Frontal cortex (tissue), 3 donors: ENCODE measurements at regions not wholly inside any gene's neighbourhood (a gene's known extent, or its start where the extent isn't known, plus 50 kb on each side); places are given as distances from the start of the nearest gene placed in this dataset.
A peak's percentile ranks its signal among the peaks of the same experiment; 100 is the strongest.

Experiments used
- DNase-seq, 2 donors: peaks; one replicate each; pipeline ENCODE4 v3.0.0; 2012; ENCODE audit warnings: low spot score in 2 of 2
- FAIRE-seq: peaks from 2 replicates; lab custom pipeline; 2012; peaks lifted over from hg19 to GRCh38; lab: Jason Lieb, UNC
- donor health status: control.
- donor health status: control.
- donor health status: control.

DNA sequence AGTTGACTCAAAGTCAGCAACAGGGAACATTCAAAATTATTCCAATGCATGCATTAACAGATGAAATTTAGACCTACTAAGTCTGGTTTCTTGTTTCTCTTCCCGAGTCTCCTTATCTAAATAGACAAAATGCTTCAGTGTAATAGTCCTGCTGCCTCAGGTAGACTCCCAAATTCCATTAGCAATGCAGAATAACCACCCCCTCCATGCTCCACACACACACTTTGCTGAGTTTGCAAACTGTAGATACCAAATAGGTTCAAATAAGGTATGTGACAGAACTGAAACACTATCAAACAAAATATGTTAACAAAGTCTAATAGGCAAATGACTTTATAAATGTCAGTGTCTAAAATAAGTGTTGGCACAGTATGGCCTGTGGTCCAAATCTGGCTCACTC, 451.1 kb upstream of the SOX5 start:
- DNase-seq (no peak), FAIRE-seq (no peak)

DNA sequence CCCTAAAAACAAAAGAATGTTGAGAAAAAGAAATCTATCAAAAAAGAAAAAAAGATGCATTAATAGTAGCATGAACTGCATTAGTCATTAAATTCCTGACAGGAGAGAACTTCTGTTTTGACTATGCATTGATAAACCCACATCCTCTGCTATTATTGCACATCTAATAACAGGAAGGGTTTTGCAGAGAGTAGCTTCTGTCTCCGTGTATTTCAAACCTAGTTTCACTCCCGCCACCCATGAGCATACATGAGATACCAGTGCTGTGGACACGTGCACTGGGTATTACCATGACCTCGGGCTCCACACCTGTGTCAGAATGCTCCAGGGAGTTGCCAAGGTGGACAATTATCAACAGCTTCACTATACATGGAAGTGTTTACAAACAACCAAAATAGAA, 449.1 kb upstream of the SOX5 start:
- FAIRE-seq: no peak
- DNase-seq: no peak

DNA sequence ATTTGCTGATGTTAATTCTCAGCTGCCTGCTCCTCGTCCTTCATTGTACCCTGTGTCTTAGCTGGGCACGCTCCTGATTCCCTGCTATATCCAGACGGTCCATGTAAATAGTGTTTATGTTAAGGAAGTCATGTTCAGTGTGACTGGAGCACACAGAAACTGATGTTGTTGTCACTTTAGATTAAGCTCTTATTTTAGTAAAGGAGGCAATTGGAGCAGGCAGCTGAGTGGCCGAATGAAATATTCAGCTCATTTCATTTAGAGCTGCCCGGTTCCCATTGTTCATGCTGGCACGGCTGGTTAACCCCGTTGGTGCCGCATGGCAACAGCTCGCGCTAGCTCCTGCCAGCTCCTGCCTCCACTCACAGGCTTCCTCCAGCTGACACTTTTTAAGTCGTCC, 446.8 kb upstream of the SOX5 start:
- DNase-seq (no peak), FAIRE-seq (no peak)

DNA sequence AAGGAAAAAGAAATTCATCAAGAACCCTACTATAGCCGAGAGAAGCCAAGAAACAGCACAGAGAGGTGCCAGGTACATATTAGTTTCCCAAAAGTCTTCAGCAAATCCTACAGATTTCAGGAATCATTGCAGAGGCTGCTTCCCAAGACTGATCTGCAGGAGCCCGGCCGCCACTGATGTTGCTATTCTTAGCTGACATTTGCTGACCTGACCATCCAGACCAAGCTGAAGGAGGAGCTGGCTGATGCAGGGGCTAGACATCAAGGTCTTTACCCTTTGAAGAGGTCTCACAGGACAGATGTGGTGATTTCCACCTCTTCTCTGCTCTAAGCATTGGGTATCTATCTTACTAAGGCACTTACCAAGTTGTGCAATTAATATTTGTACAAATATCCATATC, 444.8 kb upstream of the SOX5 start:
- FAIRE-seq (no peak), DNase-seq (no peak)

DNA sequence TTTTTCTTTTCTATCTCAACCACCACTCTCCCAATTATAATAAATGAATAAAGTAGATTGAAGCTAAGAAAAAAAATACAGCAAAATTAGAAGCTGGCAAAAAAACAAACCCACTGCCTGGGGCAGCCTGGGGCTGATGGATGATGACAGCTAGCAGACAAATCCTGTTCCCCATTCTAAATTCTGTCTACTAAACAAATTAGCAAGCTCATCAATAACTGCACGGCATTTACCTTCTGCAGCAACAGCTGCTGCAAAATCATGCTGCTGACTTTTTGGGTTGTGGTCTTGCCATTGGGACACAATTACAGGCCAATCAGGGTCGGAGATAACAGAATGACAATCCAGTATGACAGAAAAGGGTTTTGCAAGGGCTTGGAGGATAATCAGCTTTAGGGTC, 443.6 kb upstream of the SOX5 start:
- FAIRE-seq (no peak), DNase-seq (no peak)

DNA sequence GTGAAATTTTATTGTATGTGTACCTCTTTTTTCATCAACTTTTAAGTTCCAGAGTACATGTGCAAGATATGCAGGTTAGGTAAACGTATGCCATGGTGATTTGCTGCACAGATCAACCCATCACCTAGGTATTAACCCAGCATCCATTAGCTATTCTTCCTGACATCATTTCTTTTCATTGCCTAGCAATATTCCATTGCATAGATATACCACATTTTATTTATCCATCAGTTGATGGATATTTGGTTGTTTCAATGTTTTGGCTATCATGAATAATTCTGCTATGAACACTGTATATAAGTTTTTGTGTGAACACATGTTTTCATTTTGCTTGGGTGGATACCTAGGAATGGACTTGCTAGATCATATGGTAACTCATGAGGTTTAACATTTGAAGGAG, 439.9 kb upstream of the SOX5 start:
- DNase-seq (no peak), FAIRE-seq (no peak)

DNA sequence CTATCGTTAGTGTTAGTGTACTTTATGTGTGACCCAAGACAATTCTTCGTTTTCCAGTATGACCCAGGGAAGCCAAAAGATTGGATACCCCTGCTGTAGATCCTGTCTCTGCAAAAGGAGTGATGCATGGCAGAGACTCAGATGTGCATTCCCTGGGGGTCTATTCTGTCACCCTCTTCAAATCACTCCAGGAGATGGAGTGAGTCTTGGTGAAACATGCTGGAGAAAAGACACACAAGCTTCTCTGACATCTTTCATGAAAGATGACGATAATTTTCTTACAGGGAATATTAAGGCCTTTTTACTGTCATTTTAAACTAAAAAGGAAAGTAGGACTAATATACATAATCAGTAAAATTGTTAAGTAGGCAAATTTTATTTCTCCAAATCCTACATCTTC, 437.9 kb upstream of the SOX5 start:
- FAIRE-seq (no peak), DNase-seq (no peak)

DNA sequence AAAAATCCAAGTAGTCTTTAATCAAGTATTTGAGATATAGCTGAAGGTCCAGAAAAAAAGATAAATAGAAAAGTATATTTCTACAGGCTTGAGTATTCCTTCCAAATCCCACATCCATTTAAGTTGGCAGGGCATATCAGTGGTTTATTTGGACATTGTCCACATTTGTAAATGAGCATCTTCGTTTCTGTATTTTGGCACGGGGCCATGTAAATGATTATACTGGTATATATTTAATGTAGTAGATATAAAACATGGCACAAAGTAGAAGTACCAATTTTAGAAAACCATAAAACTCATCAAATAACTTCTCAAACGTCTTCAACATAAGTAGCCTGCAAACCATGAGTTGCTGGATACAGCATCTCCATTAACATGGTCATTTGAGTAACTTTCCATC, 437.4 kb upstream of the SOX5 start:
- FAIRE-seq (no peak), DNase-seq (no peak)

DNA sequence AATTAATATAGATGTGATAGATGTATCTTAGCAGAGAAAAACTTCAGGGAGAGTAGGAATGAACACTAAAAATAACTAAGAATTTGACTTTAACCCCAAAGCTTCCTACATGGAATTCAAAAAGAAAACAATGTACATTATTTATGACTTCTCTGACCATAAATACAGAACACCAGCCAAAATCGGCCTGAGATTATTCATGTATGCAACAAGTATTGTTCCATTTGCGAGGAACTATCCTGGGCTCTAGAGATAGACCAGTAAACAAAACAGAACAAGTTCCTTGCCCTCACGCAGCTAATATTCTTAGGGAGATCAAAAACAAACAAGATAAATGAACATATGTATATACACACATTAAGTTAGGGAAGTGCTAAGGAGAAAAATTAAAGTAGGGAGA, 432.3 kb upstream of the SOX5 start:
- FAIRE-seq: no peak
- no peak for DNase-seq

DNA sequence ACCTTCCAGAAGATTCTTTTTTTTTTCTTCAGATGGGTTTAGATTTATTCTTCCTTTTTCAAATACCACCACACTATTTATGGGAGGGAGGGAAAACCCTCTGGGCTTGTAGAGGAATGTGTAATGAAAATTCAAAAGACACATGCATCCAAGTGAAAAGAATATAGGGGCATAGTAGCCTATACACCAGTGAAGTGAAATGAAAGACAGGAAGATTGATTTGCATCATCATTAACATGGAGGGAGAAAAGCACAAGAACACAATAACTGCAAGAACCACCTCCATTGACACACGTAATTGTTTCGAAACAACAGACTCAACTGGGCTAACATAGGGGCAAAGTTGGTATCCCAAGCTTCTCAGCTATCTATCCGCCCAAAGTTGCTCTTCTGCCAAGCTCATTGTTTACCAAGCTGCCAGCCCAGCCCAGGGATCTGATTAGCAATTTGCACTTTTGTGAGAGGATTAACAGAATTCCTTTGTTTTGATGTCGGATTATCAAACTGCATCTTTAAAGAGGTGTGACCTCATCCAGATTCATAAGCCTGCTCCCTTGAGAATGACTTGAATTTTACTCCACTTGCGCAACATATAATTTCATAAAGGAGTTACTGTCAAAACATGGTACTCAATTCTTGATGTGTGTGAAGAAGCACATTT, 430.5 kb upstream of the SOX5 start:
- FAIRE-seq (no peak), DNase-seq (no peak)

DNA sequence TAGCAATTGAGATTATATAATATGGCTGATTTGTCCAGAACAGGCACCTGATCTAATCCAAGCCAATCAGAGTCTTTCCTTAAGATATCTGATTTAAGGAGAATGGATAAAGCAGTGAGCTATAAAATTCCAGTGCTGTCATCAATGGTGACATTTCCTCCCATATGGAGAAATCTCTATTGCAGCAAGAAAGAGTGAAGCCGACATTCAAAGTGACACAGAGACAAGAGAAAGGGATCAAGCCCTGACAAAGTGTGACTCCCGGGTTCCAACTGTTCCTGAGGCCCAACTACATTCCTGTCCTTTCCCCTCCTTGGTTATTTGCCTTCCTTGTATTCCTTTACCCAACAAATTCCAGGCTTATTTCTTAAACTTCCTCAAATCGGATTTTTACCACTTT, 430.0 kb upstream of the SOX5 start:
- FAIRE-seq (no peak), DNase-seq (no peak)

DNA sequence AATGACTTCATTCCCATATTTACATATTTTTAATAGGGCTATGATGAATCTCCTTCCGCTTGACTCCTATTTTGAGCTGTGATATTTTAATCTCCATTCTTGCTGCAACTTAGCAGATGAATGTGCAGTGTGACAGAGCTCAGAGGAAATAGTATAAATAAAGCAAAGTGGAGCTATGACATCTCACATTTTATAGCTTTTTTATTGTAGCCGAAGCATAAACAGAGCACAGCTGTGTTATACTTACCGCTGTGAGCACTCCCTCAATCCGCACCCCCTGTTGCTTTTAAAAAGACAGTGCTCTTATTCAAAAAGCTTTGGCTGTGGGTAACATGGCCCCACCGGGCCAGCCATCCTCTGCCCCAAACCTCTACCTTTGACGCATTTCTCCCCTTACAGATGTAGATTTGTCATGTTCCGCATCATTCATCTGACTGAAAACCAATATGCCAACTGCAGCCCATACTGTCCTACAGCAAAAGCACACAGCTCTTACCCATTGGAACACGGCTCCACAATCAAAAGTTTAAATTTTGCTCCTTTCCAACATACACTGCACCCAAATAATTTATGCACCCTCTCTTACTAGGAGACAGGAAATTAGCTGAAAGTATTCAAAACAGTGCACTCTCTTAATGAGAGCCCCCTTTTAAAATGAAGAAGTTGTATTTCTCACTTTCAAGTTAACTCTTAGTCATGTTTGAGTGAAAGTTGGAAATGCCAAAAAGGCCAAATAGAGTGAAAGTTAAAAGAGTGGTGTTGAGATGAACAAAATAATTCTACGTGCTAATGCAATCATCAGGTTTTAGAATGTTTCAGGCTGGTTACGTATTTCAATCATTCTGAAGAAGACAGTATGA, 429.3 kb upstream of the SOX5 start:
- DNase-seq (peak in 1 of 2 donors; percentile 25), FAIRE-seq (no peak)

DNA sequence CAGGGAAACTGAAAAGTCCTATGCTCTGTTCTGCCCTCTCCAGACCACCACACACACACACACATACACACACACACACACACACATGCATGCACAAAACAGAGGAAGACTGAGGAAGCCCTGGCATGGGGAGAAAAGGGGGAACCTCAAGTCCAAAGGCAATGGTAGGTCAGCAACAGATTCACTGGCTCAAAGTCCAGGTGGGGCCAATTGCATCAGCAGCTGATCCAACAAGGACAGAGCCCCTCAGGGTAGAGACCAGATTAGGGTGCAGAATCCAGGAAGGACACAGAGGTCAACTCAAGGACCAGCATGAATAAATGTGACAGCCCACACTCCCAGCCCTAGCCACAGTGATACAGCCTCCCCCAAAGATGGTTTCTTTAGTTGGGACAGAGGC, 425.0 kb upstream of the SOX5 start:
- FAIRE-seq: no peak
- no peak for DNase-seq

DNA sequence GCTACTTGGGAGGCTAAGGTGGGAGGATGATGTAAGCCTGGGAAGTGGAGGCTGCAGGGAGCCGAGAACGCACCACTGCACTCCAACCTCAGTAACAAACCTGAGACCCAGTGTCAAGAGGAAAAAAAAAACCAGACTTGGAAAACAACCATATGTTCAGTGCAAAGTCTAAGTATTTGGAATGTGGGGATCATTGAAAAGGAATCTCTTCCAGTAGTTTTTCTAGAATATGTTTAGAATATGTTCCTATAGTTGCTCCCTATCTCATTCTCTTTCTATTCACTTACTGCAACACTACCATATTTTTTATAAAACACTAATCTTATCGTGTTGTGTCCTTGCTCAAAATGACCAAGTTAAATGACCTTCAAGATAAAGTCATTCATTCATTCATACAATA, 423.5 kb upstream of the SOX5 start:
- DNase-seq (no peak), FAIRE-seq (no peak)

DNA sequence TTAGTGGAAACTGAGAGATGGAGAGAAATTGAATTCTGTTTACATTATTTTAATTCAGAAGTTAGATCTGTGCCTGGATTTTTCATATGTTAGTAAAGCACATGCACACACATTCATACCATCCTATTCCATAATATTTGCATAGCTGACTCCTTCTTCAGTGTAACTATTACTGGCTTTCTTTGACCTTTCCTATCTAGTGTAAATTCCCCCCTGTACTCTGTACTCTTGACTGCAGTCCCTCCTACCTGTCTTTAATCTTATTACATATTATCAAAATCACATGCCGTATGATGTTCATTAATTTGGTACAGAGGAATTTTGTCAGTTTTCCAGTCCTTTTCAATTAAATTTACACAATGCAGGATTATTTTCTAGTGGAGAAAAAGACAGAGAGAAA, 417.0 kb upstream of the SOX5 start:
- no peak for DNase-seq
- FAIRE-seq: no peak

DNA sequence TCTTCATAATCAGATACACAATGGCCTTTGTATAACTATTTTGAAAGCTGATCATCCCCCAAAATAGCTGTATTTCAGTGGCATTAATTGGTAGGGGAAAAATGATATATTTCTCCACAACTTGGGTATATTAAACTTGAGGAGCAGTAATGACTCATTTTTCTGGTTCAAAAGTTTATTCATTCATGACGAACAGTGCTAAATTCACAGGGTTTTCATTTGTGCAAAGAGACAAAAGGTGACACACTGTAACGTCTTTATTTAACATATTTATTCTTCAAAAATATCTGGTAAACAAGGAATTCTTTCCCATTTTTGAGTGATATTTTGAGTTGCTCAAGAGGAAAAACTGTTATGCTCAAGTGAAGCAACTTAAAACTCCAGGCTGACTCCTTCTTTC, 415.5 kb upstream of the SOX5 start:
- no peak for DNase-seq
- FAIRE-seq: no peak

DNA sequence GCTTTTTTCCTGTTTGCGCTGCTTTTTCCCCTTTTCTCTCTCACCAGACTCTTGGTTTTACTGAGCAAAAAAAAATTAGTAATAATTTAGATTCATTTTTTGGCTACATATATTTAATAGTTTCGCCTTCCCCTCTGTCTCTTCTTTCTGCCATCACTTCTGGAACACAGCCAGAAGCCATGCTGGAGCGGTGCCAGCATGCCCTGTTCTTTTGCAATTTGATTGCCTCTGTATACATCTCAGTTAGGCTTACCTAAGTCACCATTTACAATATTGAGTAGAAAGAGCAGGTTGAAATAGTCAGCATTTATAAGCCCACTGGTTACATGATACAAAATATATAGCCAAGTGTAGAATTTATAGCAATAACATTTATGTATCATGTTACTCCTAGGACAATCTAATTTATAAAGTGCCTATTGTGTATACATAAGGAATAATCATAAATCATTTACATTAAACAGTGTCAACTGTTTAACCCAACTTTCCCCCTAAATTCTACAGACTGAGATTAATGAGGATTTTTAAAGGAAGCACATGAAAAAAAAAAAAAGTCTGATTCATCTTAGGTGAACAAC, 413.8 kb upstream of the SOX5 start:
- FAIRE-seq: no peak
- no peak for DNase-seq

DNA sequence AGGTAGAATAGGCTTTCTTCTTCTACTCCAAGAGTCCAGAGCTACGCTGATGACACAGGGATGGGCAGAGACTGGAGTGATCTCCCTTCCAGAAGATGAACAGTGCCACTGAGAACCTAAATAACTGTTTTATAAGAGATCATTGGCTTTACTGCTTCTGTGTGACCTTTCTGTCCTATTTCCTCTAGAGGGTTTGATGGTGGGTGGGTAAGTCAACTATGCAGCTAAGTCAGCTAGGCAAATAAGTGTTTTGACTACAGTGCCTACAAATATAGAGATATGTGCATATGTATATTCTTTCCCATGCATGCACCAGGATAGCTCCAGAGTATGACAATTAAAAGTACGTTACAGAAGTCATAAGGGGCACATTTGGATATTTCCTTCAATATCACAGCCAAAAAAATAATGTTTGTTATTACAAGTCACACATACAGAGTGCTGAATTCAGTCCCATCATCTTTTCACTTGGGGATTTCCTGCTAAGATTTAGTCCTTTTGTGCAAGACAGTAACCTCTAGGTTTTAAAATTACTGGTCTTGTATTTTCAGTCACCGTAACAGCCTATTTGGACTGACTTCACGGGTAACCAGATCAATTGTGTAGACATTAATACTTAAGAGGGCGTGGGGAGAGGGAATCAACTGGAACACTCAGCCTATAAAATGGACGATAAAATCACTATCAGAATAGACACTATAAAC, 412.6 kb upstream of the SOX5 start:
- FAIRE-seq: no peak
- no peak for DNase-seq

DNA sequence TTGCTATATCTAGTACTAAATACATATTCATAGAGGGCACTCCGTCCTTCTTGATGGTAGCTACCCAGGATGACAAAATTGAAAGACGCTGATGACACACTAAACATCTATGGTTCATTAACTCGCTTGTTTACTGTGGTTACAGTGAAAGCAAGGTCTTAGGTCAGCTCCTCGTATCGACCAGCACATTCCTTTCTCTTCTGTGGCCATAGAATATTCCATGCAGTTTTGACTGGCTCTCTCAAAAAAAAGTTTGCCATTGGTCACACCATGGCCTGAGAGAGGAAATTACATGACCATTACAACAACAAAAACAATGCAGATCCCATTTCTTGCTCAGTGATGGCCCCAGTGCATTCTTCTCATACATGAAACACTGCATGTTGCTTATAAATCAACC, 411.4 kb upstream of the SOX5 start:
- FAIRE-seq (no peak), DNase-seq (no peak)

DNA sequence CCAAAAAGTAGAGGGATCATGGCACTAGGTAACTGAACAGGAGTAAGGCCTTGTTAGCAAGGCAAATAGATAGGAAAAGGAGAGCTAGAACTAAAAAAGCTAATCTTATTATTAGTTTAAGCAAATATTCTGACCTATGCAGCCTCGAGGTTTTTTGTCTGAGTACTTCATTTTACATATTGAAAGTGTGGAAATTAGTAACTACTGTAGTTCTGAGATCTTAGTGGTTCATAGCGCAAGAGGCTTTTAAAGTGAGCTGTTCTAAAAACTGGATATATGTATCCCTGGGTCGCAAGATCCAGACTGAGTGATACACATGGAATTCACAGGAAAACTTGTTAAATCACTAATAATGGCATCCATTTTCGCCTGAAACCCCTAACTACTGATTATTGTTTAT, 411.0 kb upstream of the SOX5 start:
- FAIRE-seq (no peak), DNase-seq (no peak)

DNA sequence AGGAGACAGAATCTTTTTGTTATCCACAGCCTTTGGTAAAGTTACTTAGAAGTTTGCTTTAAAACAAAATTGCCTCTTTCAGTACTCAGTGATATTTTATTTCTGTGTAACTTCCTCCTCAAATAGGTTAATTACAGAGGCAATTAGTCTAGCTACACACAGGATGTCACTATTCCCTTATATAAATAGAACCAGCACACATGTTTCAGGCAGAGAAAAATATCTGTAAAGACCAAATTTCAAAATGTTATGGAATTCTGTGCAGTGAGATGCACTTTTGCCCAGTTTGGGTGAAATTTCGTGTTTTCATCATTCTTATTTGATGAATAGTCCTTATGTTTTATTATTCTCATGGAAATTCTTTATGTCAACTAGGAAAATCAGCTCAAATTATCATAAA, 410.6 kb upstream of the SOX5 start:
- DNase-seq (no peak), FAIRE-seq (no peak)
